K562 (cell line): ENCODE measurements at regions not wholly inside any gene's neighbourhood (a gene's known extent, or its start where the extent isn't known, plus 50 kb on each side); places are given as distances from the start of the nearest gene placed in this dataset.
A peak's percentile ranks its signal among the peaks of the same experiment; 100 is the strongest.

Experiments
- ATAC-seq: fragments of 200-7000 bp; cut with Tn5 transposase; 3 replicates; pipeline ENCODE4 v1.9.1; 2020; ENCODE audit warnings: moderate library complexity
- BruUV-seq: library from RNA; stranded (reverse); fragments of 400-500 nt; replicated peaks from 2 replicates; lab custom pipeline; 2021; lab: Mats Ljungman, UMichigan
- CTCF ChIA-PET: fragments of 300-600 bp; formaldehyde crosslinking; extraction: SDS; loops from one replicate; lab custom pipeline; 2021; ENCODE audit warnings: low intra/inter-chr PET ratio; lab: Yijun Ruan, JAX
- POLR2A ChIA-PET: fragments of 300-600, 350-650 bp; sonication (Branson Sonifier 250); formaldehyde crosslinking; extraction: SDS; loops from one replicate; lab custom pipeline; 2021; ENCODE audit warnings: antibody characterized with exemption, inconsistent platforms; lab: Yijun Ruan, JAX
- DNase-seq, 4 experiments: peaks; one replicate each; pipeline versions ENCODE4 v3.0.0 to v3.0.0-alpha.2; 2011 to 2018; ENCODE audit warnings: low spot score in 3 of 4, mixed read lengths in 3 of 4; ENCODE audit errors: extremely low read depth in 1 of 4
- FAIRE-seq: peaks from 2 replicates; lab custom pipeline; 2011; peaks lifted over from hg19 to GRCh38; lab: Jason Lieb, UNC
- H2AFZ ChIP-seq: 2 replicates; pipeline ENCODE4 v1.6.0; 2011; ENCODE audit warnings: low read depth, low read length, control low read depth, inconsistent platforms
- H3K27ac ChIP-seq: fragments of 200-600 bp; 3 replicates; pipeline ENCODE4 v1.8.0; 2011; ENCODE audit warnings: low read depth, mild to moderate bottlenecking, control low read depth, inconsistent platforms, low read length, moderate library complexity, mixed read lengths; ENCODE audit errors: extremely low read depth
- H3K27me3 ChIP-seq, 2 experiments: fragments of 300-600 bp in 1 of 2; 2 replicates in 1 of 2; 3 replicates in 1 of 2; pipeline versions ENCODE4 v1.6.0 to v1.8.0; 2011; ENCODE audit warnings: inconsistent platforms in 2 of 2, low read length in 2 of 2, mild to moderate bottlenecking in 1 of 2, mixed read lengths in 1 of 2, moderate library complexity in 1 of 2; ENCODE audit not compliant: control insufficient read depth in 2 of 2, insufficient read depth in 2 of 2
- H3K36me3 ChIP-seq: fragments of 300-600 bp; 3 replicates; pipeline ENCODE4 v1.8.0; 2011; ENCODE audit warnings: mild to moderate bottlenecking, low read length, inconsistent platforms; ENCODE audit not compliant: control insufficient read depth, insufficient read depth
- H3K4me1 ChIP-seq, 2 experiments: fragments of 200-600 bp in 1 of 2; replicated peaks in 1 of 2; 2 replicates in 1 of 2; 3 replicates in 1 of 2; pipeline versions ENCODE4 v1.5.1 to v1.8.0; 2011; ENCODE audit warnings: inconsistent platforms in 2 of 2, low read length in 2 of 2, mild to moderate bottlenecking in 1 of 2, mixed read lengths in 1 of 2, moderate library complexity in 1 of 2; ENCODE audit not compliant: control insufficient read depth in 2 of 2, insufficient read depth in 2 of 2
- H3K4me2 ChIP-seq: 2 replicates; pipeline ENCODE4 v1.6.1; 2011; ENCODE audit warnings: low read length, control low read depth, inconsistent platforms, mixed read lengths; ENCODE audit not compliant: insufficient read depth
- H3K4me3 ChIP-seq: fragments of 200-600 bp; sonication (generic), shearing (Covaris generic); 2 replicates; pipeline ENCODE4 v1.5.1; 2016; ENCODE audit warnings: control low read depth, inconsistent platforms
- H3K79me2 ChIP-seq: fragments of 200-600 bp; 3 replicates; pipeline ENCODE4 v1.8.0; 2011; ENCODE audit warnings: low read length, inconsistent platforms; ENCODE audit not compliant: control insufficient read depth, insufficient read depth
- H3K9ac ChIP-seq, 2 experiments: 2 replicates each; pipeline versions ENCODE4 v1.6.0 to v1.6.1; 2011; ENCODE audit warnings: low read depth in 2 of 2, low read length in 2 of 2, control low read depth in 1 of 2, inconsistent platforms in 1 of 2, mild to moderate bottlenecking in 1 of 2, mixed read lengths in 1 of 2; ENCODE audit not compliant: insufficient read depth in 1 of 2
- H3K9me1 ChIP-seq: one replicate; pipeline ENCODE4 v1.6.0; 2011; ENCODE audit warnings: inconsistent platforms, mild to moderate bottlenecking, low read length, moderate library complexity; ENCODE audit not compliant: control insufficient read depth, insufficient read depth
- H3K9me3 ChIP-seq: replicated peaks from 2 replicates; pipeline ENCODE4 v1.5.1; 2011; ENCODE audit warnings: low read depth, low read length, inconsistent platforms; ENCODE audit not compliant: control insufficient read depth, insufficient read depth
- H4K20me1 ChIP-seq: replicated peaks from 2 replicates; pipeline ENCODE4 v1.6.1; 2011; ENCODE audit warnings: low read length, inconsistent platforms, mixed read lengths; ENCODE audit not compliant: control insufficient read depth, insufficient read depth
- ATF3 ChIP-seq, 2 experiments: fragments of 450-650 bp in 1 of 2; sonication (generic) in 1 of 2; formaldehyde crosslinking in 1 of 2; IDR thresholded peaks in 1 of 2; conservative IDR thresholded peaks in 1 of 2; 2 replicates each; pipeline versions ENCODE4 v1.6.1 to v1.8.1; 2016 to 2023; ENCODE audit warnings: mild to moderate bottlenecking in 2 of 2, moderate library complexity in 2 of 2, inconsistent platforms in 1 of 2, missing genetic modification reagents in 1 of 2
- ELF4 ChIP-seq: fragments of 450-650 bp; formaldehyde crosslinking; IDR thresholded peaks from 2 replicates; pipeline ENCODE4 v1.4.0; 2022; ENCODE audit warnings: missing genetic modification characterization
- EP300 ChIP-seq: IDR thresholded peaks from 2 replicates; pipeline ENCODE4 v1.6.1; 2012; ENCODE audit warnings: low read length, improper control_type of control experiment
- EP400 ChIP-seq: fragments of 450-650 bp; IDR thresholded peaks from 2 replicates; pipeline ENCODE4 v1.6.1; 2017; ENCODE audit warnings: antibody characterized with exemption, mild to moderate bottlenecking, moderate library complexity
- MXI1 ChIP-seq: IDR thresholded peaks from 2 replicates; pipeline ENCODE4 v1.6.1; 2011; ENCODE audit warnings: low read depth, mild to moderate bottlenecking, improper control_type of control experiment, low read length
- REST ChIP-seq, 2 experiments: fragments of 450-650 bp; formaldehyde crosslinking in 1 of 2; IDR thresholded peaks; 2 replicates each; pipeline versions ENCODE4 v1.4.0 to v1.6.1; 2014 to 2020; ENCODE audit warnings: mild to moderate bottlenecking in 2 of 2, borderline replicate concordance in 1 of 2, low read depth in 1 of 2
- SIRT6 ChIP-seq: IDR thresholded peaks from one replicate; pipeline ENCODE4 v1.6.1; 2012; ENCODE audit warnings: low read depth, mild to moderate bottlenecking, control low read depth, inconsistent platforms, low read length, moderate library complexity
- TBL1XR1 ChIP-seq, 2 experiments: IDR thresholded peaks; 2 replicates each; pipeline ENCODE4 v1.6.1; 2012; ENCODE audit warnings: improper control_type of control experiment in 2 of 2, low read length in 2 of 2, mild to moderate bottlenecking in 1 of 2
- ZFP36 ChIP-seq: fragments of 150-350 bp; IDR thresholded peaks from 2 replicates; pipeline ENCODE4 v1.6.1; 2018; ENCODE audit warnings: low read length, low read depth; ENCODE audit not compliant: partially characterized antibody
- WGBS: fragments of 100-300 bp; shearing (Covaris generic); methylation state at CpG from one replicate; pipeline ENCODE4 v1.1.6; 2016; ENCODE audit warnings: low coverage, mixed read lengths; ENCODE audit not compliant: insufficient coverage; ENCODE audit errors: missing lambda C conversion rate; 5-methylcytosine and 5-hydroxymethylcytosine counted together
- in situ Hi-C: fragments of 300-500 bp; cut with MboI; formaldehyde crosslinking; loops from 4 replicates; pipeline ENCODE4 v1.15.0; 2018; ENCODE audit warnings: inconsistent platforms, mixed read lengths
- intact Hi-C: fragments of 100-400 bp; cut with micrococcal nuclease; formaldehyde crosslinking; loops from 2 replicates; pipeline ENCODE4 v1.14.2; 2022

DNA sequence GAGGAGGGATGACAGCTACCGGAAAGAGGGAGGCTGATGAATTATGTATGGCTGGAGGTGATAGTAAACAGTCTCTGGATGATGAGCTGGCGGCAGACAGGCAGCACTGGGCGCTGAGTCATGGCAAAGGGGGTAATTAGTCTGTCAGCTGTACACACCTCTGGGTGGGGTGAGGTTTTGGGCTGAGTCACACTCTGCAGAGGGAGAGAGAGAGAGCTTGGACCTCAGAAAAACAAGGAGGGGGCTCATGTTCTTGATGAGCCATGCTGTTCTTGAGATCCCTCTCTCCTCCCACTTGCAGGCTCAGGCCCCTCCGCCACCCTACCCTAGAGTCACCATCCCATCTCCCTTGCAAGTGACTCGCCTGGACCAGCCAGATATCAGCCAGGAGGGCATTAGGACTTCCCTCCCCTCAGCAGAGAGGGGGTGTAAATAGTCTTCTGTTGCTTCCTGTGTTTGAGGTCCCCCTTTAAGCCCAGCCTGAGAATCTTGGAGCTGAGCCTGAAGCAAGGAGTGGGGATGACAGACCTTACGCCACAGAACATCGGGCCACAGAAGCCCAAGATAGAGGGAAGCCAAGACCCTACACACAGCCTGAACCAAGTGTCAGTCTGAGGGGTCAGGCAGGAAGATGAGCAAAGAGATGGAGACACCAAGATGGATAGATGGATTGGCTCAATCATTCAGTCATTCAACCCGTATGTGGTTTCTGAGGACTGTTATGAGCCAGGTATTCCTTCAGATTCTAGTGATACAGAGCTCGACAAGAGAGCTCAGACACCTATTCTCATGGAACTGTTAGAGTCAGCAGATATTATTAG, 383.2 kb upstream of the CCL2 start:
- H2AFZ ChIP-seq = peak overlapping the region; percentile 52
- intact Hi-C loops (loop anchor here (5.0 kb wide), 1 partner anchor 55 kb away; no protein-coding TSS in a partner anchor), in situ Hi-C loops (no loop called here)
- ChIA-PET CTCF (no interaction called here), POLR2A (interaction anchor here (0.7 to 2.0 kb wide), 14 partner anchors 9 to 541 kb away, joined by 3 to 10 read pairs (median 4); no protein-coding TSS in a partner anchor)
- H3K27ac ChIP-seq = peak overlapping the region; percentile 90
- peak; percentile 88 to 96 (median 90) for DNase-seq
- BruUV-seq = no TSS peak
- peaks cover 3% of the 10 kb centered on the region for H3K9me3 ChIP-seq
- no peaks in the 10 kb centered on the region for H3K9me1 ChIP-seq
- peak overlapping the region; percentile 76 for H3K4me2 ChIP-seq
- peak; percentile 92 for FAIRE-seq
- H3K36me3 ChIP-seq = no peaks in the 10 kb centered on the region
- no peak overlapping the region for H3K4me3 ChIP-seq
- 6% methylated on average over 8 of the region's 9 CpGs for WGBS
- H4K20me1 ChIP-seq = no peaks in the 10 kb centered on the region
- H3K9ac ChIP-seq = peak overlapping the region; percentile 7 to 64; a peak in 3 of 4 replicates
- H3K4me1 ChIP-seq = peaks cover 37 to 72% of the 10 kb centered on the region in 2 experiments
- H3K79me2 ChIP-seq = no peaks in the 10 kb centered on the region
- ATAC-seq = peak; percentile 94
- no peaks in the 10 kb centered on the region for H3K27me3 ChIP-seq
- TF ChIP-seq ELF4 (0 out of 2 replicates have a peak, but pooled peaks have one; percentile 1), EP300 (peak; percentile 93), ZFP36 (peak; percentile 56), EP400 (peak; percentile 85), SIRT6 (no peak), MXI1 (peak; percentile 50; the same call in 1 of the 2 replicates), ATF3 (IDR thresholded peaks at IDR 0.05) (peak; percentile 97), ATF3 (CRISPR knock-in tag; conservative IDR thresholded peaks at IDR 0.05) (peak; percentile 87; the same call in 1 of the 2 replicates), REST (IDR thresholded peaks at IDR 0.05; ENCODE audit: borderline replicate concordance) (peak; percentile 27; the same call in 1 of the 2 replicates), REST (CRISPR knock-in tag; IDR thresholded peaks at IDR 0.05; ENCODE audit: low read depth) (no peak; the same call in 1 of the 2 replicates), TBL1XR1 (IDR thresholded peaks at IDR 0.05; ENCODE audit: low read length in 2 of 2) (peak; percentile 90 to 91; a peak in 3 of 4 replicates)
